CD4-positive, alpha-beta T cell (primary cell): ENCODE measurements at regions not wholly inside any gene's neighbourhood (a gene's known extent, or its start where the extent isn't known, plus 50 kb on each side); places are given as distances from the start of the nearest gene placed in this dataset.

ENCODE experiments used
- ATAC-seq: fragments of 200-7000 bp; cut with Tn5 transposase; one replicate; pipeline ENCODE4 v1.10.0; 2022; ENCODE audit warnings: mild to moderate bottlenecking; ENCODE audit not compliant: poor library complexity
- CTCF ChIA-PET: fragments of 350-600 bp; sonication (Branson Sonifier 250); formaldehyde crosslinking; loops from one replicate; lab custom pipeline; 2021; ENCODE audit warnings: antibody characterized with exemption, inconsistent platforms; lab: Charles Lee
- POLR2A ChIA-PET: fragments of 350-600 bp; sonication (Branson Sonifier 250); formaldehyde crosslinking; loops from one replicate; lab custom pipeline; 2021; ENCODE audit warnings: antibody characterized with exemption, inconsistent platforms; lab: Charles Lee
- DNase-seq, 14 experiments: peaks; one replicate each; pipeline ENCODE4 v3.0.0-alpha.2; 2013 to 2020; ENCODE audit warnings: mixed read lengths in 2 of 14
- H3K27ac ChIP-seq, 2 donors: one replicate each; pipeline versions ENCODE4 v1.5.1 to v1.7.0; 2013; ENCODE audit warnings: low read length in 2 of 2, low read depth in 1 of 2, mild to moderate bottlenecking in 1 of 2
- H3K27me3 ChIP-seq, 2 experiments: 1 replicate in 1 of 2; 2 replicates in 1 of 2; pipeline versions ENCODE4 v1.6.1 to v1.7.0; 2013; ENCODE audit warnings: low read length in 2 of 2, control low read depth in 1 of 2, mild to moderate bottlenecking in 1 of 2, moderate library complexity in 1 of 2; ENCODE audit not compliant: insufficient read depth in 2 of 2, control insufficient read depth in 1 of 2
- H3K36me3 ChIP-seq: one replicate; pipeline ENCODE4 v1.6.1; 2013; ENCODE audit warnings: low read length, control low read depth; ENCODE audit not compliant: insufficient read depth
- H3K4me1 ChIP-seq: one replicate; pipeline ENCODE4 v1.6.1; 2013; ENCODE audit warnings: low read length, control low read depth; ENCODE audit not compliant: insufficient read depth
- H3K4me3 ChIP-seq: one replicate; pipeline ENCODE4 v1.5.1; 2013; ENCODE audit warnings: mild to moderate bottlenecking, low read length, moderate library complexity
- H3K9me3 ChIP-seq, 2 experiments: 1 replicate in 1 of 2; 2 replicates in 1 of 2; pipeline versions ENCODE4 v1.6.1 to v1.7.0; 2013; ENCODE audit warnings: low read length in 2 of 2, mild to moderate bottlenecking in 2 of 2, control low read depth in 1 of 2, moderate library complexity in 1 of 2; ENCODE audit not compliant: control insufficient read depth in 1 of 2, insufficient read depth in 1 of 2
- H3K27ac Mint-ChIP-seq: one replicate; pipeline ENCODE4 v1.8.0; 2020; ENCODE audit warnings: mixed read lengths
- H3K27me3 Mint-ChIP-seq: one replicate; pipeline ENCODE4 v1.8.0; 2021; ENCODE audit warnings: mixed read lengths
- H3K36me3 Mint-ChIP-seq: one replicate; pipeline ENCODE4 v1.8.0; 2021; ENCODE audit warnings: low read depth, mixed read lengths
- H3K4me1 Mint-ChIP-seq: one replicate; pipeline ENCODE4 v1.8.0; 2021; ENCODE audit warnings: low read depth, mixed read lengths
- H3K4me3 Mint-ChIP-seq: one replicate; pipeline ENCODE4 v1.8.0; 2020; ENCODE audit warnings: mild to moderate bottlenecking, mixed read lengths
- H3K9me3 Mint-ChIP-seq: one replicate; pipeline ENCODE4 v1.8.0; 2020; ENCODE audit warnings: mixed read lengths
- intact Hi-C, 2 experiments: fragments of 100-400 bp; cut with DNase I in 1 of 2; cut with micrococcal nuclease in 1 of 2; formaldehyde crosslinking; loops; one replicate each; pipeline versions ENCODE4 v1.15.1 to v1.9.0; 2023 to 2025; cut with DNase I, micrococcal nuclease
- TF ChIP-seq, protein P1 (sequence below): fragments of 200-600 bp; IDR thresholded peaks from one replicate; pipeline ENCODE4 v1.8.0; 2022; ENCODE audit warnings: antibody characterized with exemption, mild to moderate bottlenecking

DNA sequence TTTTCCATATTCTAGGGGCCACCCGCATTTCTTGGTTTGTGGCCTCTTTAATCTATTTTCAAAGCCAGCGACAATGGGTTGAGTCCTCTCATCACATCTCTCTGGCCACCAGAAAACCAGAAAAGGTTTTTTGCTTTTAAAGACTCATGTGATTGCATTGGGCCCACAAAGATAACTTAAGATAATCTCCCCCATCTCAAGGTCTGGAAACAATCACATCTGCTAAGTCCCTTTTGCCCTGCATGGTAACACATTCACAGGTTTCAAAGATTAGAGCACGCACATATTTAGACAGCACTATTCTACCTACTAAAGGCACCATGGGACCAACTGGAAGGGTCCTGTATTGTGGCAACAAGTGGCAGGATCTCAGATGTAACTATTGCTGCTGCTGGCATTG, 147.0 kb upstream of the MIR17HG start:
- no peaks in the 10 kb centered on the region for H3K36me3 Mint-ChIP-seq
- no peak overlapping the region for H3K27ac Mint-ChIP-seq
- no peak overlapping the region for H3K4me3 ChIP-seq
- ChIA-PET CTCF (no interaction called here), POLR2A (no interaction called here)
- H3K4me1 Mint-ChIP-seq: no peaks in the 10 kb centered on the region
- no peaks in the 10 kb centered on the region for H3K36me3 ChIP-seq
- no peaks in the 10 kb centered on the region for H3K9me3 Mint-ChIP-seq
- intact Hi-C loops: no loop called here
- peaks cover 7% of the 10 kb centered on the region for H3K27me3 Mint-ChIP-seq
- H3K4me1 ChIP-seq: no peaks in the 10 kb centered on the region
- no peak overlapping the region for H3K27ac ChIP-seq
- DNase-seq: no peak
- H3K9me3 ChIP-seq: no peaks in the 10 kb centered on the region
- H3K4me3 Mint-ChIP-seq: no peak overlapping the region
- H3K27me3 ChIP-seq: no peaks in the 10 kb centered on the region
- TF ChIP-seq, protein P1, sequence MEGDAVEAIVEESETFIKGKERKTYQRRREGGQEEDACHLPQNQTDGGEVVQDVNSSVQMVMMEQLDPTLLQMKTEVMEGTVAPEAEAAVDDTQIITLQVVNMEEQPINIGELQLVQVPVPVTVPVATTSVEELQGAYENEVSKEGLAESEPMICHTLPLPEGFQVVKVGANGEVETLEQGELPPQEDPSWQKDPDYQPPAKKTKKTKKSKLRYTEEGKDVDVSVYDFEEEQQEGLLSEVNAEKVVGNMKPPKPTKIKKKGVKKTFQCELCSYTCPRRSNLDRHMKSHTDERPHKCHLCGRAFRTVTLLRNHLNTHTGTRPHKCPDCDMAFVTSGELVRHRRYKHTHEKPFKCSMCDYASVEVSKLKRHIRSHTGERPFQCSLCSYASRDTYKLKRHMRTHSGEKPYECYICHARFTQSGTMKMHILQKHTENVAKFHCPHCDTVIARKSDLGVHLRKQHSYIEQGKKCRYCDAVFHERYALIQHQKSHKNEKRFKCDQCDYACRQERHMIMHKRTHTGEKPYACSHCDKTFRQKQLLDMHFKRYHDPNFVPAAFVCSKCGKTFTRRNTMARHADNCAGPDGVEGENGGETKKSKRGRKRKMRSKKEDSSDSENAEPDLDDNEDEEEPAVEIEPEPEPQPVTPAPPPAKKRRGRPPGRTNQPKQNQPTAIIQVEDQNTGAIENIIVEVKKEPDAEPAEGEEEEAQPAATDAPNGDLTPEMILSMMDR: no peak
- no peak for ATAC-seq

- ATAC-seq: no peak
- Histone ChIP-seq H3K4me3 (no peak overlapping the region), H3K27me3 (no peaks in the 10 kb centered on the region), H3K4me1 (no peaks in the 10 kb centered on the region), H3K27ac (no peak overlapping the region), H3K9me3 (no peaks in the 10 kb centered on the region), H3K36me3 (no peaks in the 10 kb centered on the region)
- Mint-ChIP-seq H3K4me3 (no peak overlapping the region), H3K9me3 (no peaks in the 10 kb centered on the region), H3K4me1 (no peaks in the 10 kb centered on the region), H3K27me3 (peaks cover 11% of the 10 kb centered on the region), H3K27ac (no peak overlapping the region), H3K36me3 (no peaks in the 10 kb centered on the region)
- CTCF ChIA-PET: no interaction called here
- TF ChIP-seq, protein P1: no peak
- no peak for DNase-seq
- intact Hi-C loops: no loop called here
- POLR2A ChIA-PET: no interaction called here
Measured at GRCh38 chr13:91203430-91203829, 144.1 kb upstream of the MIR17HG start.

GRCh38 chr13:91207261-91207660, 140.2 kb upstream of the MIR17HG start:
- no peaks in the 10 kb centered on the region for H3K36me3 Mint-ChIP-seq
- DNase-seq (no peak), ATAC-seq (no peak)
- H3K36me3 ChIP-seq: no peaks in the 10 kb centered on the region
- H3K27me3 Mint-ChIP-seq: peaks cover 13% of the 10 kb centered on the region
- no peaks in the 10 kb centered on the region for H3K9me3 Mint-ChIP-seq
- POLR2A ChIA-PET: no interaction called here
- no peak overlapping the region for H3K27ac ChIP-seq
- TF ChIP-seq, protein P1: no peak
- no peaks in the 10 kb centered on the region for H3K27me3 ChIP-seq
- H3K27ac Mint-ChIP-seq: no peak overlapping the region
- no peak overlapping the region for H3K4me3 ChIP-seq
- H3K4me1 ChIP-seq: no peaks in the 10 kb centered on the region
- intact Hi-C loops: no loop called here
- H3K9me3 ChIP-seq: no peaks in the 10 kb centered on the region
- CTCF ChIA-PET: no interaction called here
- H3K4me1 Mint-ChIP-seq: no peaks in the 10 kb centered on the region
- no peak overlapping the region for H3K4me3 Mint-ChIP-seq
